Type B pancreatic cell (in vitro differentiated cells): ENCODE measurements at regions not wholly inside any gene's neighbourhood (a gene's known extent, or its start where the extent isn't known, plus 50 kb on each side); places are given as distances from the start of the nearest gene placed in this dataset.
A peak's percentile ranks its signal among the peaks of the same experiment; 100 is the strongest.

Experiments
- DNase-seq: peaks from one replicate; pipeline ENCODE4 v3.0.0; 2021; ENCODE audit warnings: mixed read lengths; ENCODE audit not compliant: unreplicated experiment; ENCODE audit errors: extremely low spot score
- H3K27ac Mint-ChIP-seq: 2 replicates; pipeline ENCODE4 v1.8.0; 2021; ENCODE audit warnings: mild to moderate bottlenecking, mixed read lengths
- H3K27me3 Mint-ChIP-seq: 2 replicates; pipeline ENCODE4 v1.8.0; 2021; ENCODE audit warnings: mixed read lengths
- H3K36me3 Mint-ChIP-seq: 2 replicates; pipeline ENCODE4 v1.8.0; 2021; ENCODE audit warnings: mixed read lengths
- H3K4me1 Mint-ChIP-seq: one replicate; pipeline ENCODE4 v1.8.0; 2021; ENCODE audit warnings: mixed read lengths; ENCODE audit not compliant: unreplicated experiment
- H3K4me3 Mint-ChIP-seq: 2 replicates; pipeline ENCODE4 v1.8.0; 2021; ENCODE audit warnings: mild to moderate bottlenecking, mixed read lengths
- H3K9me3 Mint-ChIP-seq: 2 replicates; pipeline ENCODE4 v1.8.0; 2021; ENCODE audit warnings: mixed read lengths
- CTCF ChIP-seq: fragments of 200-600 bp; sonication (generic); conservative IDR thresholded peaks from 2 replicates; pipeline ENCODE4 v1.5.0; 2021; ENCODE audit warnings: antibody characterized with exemption, mild to moderate bottlenecking

- Mint-ChIP-seq H3K4me1 (peaks cover 21% of the 10 kb centered on the region), H3K27ac (no peak overlapping the region), H3K4me3 (no peak overlapping the region), H3K9me3 (no peaks in the 10 kb centered on the region), H3K36me3 (no peaks in the 10 kb centered on the region), H3K27me3 (peaks cover 4% of the 10 kb centered on the region)
- DNase-seq: no peak
- peak; percentile 50 for TF ChIP-seq CTCF
These were observed 87.0 kb downstream of the LIPG start for GRCh38 chr18:49648811-49649210.
